ENCODE measurements at regions not wholly inside any gene's neighbourhood (a gene's known extent, or its start where the extent isn't known, plus 50 kb on each side); places are given as distances from the start of the nearest gene placed in this dataset.

DNA sequence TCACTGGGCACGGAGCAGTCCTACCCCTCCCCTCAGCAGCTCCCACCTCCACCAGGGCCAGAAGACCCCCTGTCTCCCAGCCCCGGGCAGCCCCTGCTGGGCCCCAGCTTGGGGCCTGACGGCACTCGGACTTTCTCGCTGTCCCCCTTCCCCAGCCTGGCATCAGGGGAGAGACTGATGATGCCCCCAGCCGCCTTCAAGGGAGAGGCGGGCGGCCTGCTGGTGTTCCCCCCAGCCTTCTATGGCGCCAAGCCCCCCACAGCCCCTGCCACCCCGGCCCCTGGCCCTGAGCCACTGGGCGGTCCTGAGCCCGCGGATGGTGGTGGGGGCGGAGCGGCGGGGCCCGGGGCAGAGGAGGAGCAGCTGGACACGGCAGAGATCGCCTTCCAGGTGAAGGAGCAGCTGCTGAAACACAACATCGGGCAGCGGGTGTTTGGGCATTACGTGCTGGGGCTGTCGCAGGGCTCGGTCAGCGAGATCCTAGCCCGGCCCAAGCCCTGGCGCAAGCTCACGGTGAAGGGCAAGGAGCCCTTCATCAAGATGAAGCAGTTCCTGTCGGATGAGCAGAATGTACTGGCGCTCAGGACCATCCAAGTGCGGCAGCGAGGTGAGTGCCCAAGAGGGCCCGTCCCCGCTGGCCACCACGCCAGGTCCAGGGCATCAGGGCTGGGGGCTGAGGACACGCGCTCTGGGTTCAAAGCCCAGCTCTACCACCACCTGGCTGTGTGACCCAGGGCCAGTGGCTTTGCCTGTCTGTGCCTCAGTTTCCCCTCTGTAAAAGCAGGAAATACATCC lies 58.6 kb downstream of the PHETA1 start:
- DNase-seq, result no peak

GRCh38 chr12:111309584-111309983 lies 59.3 kb downstream of the PHETA1 start:
- DNase-seq, result no peak

DNA sequence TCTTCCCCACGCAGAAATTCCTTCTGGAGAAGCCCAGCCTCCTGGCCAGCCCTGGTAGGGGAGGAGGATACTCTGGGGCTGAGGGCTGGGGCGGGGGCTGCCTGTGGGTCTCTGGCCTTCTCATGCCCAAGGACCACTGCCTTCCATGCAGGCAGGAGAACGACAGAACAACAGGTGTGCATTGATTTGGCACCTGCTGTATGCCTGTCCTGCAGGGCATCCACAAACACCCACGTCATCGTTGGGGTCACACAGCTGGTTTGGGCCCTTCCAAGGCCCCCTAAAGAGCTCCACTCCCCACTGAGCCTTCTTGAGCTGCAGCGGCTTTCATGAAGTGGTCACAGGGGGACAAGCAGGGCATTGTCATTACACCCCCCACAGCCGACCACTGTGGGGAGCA lies 60.4 kb downstream of the PHETA1 start:
- DNase-seq, result no peak

- no peak for DNase-seq
These were observed 64.2 kb downstream of the PHETA1 start for GRCh38 chr12:111304642-111305071.

- DNase-seq, result no peak
These were observed 65.4 kb downstream of the PHETA1 start for GRCh38 chr12:111303531-111303930.

DNA sequence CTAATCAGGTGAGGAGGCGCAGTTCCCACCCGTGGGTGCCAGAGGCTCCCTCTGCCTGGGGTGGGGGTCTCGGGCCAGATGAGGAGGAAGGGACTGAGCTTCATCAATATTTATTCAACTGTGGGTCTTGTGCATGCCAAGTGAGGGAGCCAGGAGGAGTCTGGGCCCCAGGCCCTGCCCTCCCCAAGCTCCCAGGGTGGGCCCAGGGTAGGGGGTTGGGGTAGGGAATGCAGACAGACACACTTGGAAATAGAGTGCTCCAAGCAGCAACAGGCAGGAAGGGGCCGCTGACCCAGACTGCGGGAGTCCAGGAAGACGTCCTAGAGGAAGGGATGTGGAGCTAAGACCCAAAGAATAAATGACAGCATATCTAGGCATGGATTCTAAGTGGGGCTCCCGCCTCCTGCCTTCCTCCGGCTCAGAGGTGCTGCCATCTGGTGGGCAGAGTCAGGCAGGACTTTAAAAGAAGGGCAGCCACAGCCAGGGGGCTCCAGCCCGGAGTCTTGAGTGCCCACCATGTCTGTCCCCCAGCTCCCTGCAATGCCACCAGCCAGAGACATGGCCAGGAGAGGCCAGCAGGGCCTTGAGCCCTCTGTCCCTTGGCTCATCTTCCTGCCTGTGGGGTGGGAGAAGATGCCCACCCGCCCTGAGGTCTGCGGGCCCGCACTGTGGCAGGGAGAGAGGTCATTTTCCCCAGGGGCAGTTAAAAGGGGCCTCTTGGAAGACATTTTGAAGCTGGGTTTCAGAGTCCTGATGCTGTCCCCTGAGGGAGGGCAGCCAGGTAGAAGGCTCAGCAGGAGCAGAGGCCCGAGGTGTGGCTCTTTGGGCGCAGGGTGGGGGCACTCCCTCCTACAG lies 70.1 kb downstream of the PHETA1 start:
- DNase-seq, result peak; percentile 57

- no peak for DNase-seq
These were observed 71.0 kb downstream of the PHETA1 start for GRCh38 chr12:111297703-111298426.

DNA sequence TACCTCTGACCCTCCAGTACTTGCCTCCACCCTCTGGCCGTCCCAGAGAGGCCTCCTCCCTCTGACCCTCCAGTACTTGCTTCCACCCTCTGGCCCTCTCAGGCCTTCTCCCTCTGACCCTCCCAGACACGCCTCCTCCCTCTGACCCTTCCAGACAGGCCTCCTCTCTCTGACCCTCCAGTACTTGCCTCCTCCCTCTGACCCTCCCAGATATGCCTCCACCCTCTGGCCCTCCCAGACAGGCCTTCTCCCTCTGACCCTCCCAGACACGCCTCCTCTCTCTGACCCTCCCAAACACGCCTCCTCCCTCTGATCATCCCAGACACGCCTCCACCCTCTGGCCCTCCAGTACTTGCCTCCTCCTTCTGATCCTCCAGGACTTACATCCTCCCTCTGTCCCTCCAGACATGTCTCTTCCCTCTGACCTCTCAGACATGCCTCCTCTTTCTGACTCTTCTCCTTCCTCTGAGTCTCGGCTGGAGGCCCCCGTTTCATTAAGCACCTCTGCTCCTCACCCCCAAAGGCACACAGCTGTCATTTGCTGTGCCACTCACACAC lies 71.9 kb downstream of the PHETA1 start:
- no peak for DNase-seq

DNA sequence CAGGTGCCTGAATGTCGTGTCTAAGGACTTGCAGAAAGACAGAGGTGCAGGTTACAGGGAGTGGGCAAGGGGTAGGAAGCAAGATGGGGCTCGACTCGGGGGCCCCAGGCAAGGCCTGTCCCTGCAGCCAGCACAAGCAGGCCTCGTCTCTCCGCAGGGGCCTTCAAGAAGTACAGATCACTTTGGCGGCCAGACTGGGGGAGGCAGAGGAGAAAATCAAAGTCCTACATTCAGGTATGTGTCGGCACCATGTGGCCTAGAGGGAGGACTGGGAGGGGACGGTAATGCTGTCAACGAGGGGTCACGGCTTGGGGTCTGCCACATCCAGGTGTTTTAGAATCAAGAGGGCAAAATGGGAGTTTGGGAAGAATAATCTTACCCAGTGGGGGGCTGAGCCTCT lies 73.7 kb downstream of the PHETA1 start:
- no peak for DNase-seq

- DNase-seq, result no peak
These were observed 75.5 kb downstream of the PHETA1 start for GRCh38 chr12:111293266-111294009.

GRCh38 chr12:111291357-111291756 lies 77.5 kb downstream of the PHETA1 start:
- DNase-seq, result no peak

DNA sequence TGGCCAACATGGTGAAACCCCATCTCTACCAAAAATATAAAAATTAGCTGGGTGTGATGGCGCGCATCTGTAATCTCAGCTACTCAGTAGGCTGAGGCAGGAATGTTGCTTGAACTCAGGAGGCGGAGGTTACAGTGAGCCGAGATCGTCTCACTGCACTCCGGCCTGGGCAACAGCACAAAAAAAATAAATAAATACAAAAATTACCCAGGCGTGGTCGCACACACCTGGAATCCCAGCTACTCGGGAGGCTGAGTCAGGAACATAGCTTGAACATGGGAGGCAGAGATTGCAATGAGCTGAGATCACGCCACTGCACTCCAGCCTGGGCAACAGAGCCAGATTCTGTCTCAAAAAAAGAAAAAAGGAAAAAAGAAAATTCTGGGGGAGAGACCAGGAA lies 80.1 kb downstream of the PHETA1 start:
- no peak for DNase-seq

DNA sequence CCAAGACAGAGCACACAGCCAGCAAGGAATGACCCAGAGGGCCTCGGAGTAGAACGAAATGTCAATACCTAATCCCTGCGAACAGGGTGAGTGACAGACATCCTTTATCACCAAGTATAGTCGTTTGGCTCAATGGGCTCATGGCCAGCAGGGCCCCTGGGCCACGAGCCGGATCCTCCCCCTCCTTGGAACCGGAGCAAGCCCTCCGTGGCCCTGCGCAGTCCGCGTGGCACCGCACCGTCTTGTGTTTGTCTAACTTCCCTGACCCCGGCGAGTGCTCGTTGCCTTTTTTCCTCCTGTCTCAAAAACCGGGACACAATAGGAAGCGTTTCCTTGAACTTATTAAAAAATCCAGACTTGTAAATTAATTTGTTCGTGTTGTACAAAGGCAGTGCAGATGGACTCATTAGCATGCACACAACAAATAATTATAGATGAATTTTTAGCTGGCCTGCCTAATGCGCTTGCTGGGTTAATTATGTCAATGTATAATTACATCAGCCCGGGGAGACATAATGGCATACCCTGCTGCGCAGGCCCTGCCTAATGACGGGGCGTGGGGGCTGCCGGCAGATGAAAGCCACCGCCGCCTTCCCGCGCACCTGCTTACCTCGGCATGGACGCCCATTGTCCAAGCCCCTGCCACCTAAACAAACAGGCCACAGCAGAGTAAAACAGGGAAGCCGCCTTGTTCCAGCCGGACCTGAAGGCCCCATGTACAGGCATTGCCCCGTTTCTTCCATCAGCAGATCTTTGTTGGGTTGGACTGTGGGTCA lies 81.6 kb downstream of the PHETA1 start:
- peak; percentile 12 for DNase-seq

DNA sequence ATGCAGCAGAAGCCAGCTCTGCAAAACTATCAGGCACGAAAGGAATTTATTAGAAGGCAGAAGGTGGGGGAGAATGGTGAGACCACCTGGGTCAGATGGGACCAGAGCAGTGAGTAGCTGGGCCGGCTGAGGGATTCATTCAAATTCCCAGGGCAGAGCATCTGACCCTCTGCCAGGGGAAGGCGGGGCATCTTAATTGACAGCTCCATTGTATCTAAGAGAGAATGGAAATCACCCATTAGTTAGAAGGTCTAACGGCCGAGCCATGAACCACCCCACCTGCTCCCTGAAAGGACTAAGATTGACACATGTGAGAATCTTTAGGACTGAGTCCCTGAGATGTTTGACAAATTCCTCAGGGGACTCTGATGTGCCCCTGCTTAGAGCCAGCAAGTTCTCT lies 83.7 kb downstream of the PHETA1 start:
- DNase-seq, result no peak

GRCh38 chr12:111284709-111285108 lies 84.2 kb downstream of the PHETA1 start:
- no peak for DNase-seq

- DNase-seq, result no peak
These were observed 84.9 kb downstream of the PHETA1 start for GRCh38 chr12:111283966-111284365.

DNA sequence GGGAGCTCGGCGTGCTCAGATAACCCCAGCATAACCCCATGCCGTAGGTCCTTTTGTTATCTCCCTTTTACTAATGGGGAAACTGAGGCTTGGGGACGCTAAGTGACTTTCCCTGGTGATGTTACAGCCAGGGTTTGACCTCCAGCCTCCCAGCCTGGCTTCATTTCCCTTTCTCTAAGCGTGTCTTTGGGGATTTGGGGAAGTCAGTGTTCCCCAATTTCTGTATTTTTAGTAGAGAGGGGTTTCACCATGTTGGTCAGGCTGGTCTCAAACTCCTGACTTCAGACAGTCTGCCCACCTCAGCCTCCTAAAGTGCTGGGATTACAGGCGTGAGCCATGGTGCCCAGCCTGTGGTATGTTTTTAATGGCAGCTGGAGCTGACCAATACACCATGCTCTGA lies 85.4 kb downstream of the PHETA1 start:
- no peak for DNase-seq

DNA sequence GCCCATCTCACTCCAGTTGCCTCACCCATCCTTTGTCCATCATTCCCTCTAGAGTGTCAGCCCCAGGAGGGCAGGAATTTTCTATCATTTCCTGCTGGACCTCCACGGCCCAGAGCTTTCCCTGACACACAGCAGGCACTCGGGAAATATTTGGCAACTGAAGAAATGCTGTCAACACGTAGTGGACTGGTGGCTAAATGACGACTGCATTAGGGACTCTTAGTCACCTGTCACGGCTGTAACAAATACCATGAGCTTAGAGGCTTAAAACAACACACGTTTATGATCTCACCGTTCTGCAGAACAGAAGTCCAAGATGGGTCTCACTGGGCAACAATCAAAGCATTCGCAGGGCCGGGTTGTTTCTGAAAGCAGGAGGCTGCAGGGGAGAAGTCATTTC lies 91.3 kb downstream of the PHETA1 start:
- no peak for DNase-seq

DNA sequence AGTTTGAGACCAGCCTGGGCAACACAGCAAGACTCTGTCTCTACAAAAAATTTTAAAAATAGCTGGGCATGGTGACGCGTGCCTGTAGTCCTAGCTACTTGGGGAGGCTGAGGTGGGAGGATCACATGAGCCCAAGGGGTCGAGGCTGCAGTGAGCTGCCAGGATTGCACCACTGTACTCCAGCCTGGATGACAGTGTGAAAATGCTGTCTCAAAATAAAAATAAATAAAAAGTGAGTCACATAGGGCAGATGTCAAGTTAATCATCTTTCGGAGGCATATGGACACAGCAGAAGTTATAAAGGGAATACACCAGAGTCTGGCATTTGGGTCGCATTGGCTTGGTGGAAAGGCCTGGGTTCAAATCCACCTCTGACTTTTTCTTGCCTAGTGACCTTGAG lies 92.7 kb downstream of the PHETA1 start:
- no peak for DNase-seq

GRCh38 chr12:111275308-111275707 lies 93.6 kb downstream of the PHETA1 start:
- DNase-seq, result no peak

DNA sequence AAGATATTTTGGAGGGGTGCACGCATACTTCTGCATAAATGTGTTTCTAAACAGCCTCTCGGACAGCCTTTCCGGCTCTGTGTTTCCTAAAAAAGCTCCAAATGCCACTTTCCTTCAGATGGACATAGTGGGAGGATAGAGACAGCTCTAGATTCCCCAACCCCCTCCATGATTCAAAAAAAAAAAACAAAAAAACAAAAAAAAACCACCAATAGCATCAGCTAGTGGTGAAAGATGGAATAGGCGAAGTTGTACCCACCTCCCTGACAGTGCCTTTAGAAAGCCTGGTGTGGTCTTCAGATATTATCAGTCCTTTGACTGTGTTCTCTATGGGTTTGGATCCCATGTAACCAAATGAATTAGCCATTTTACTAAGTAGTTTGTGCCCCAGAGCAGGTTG lies 94.1 kb downstream of the PHETA1 start:
- DNase-seq, result no peak
